Smooth muscle cell (in vitro differentiated cells): ENCODE measurements at regions not wholly inside any gene's neighbourhood (a gene's known extent, or its start where the extent isn't known, plus 50 kb on each side); places are given as distances from the start of the nearest gene placed in this dataset.

Source experiments
- DNase-seq: peaks from one replicate; lab custom pipeline; 2025; ENCODE audit not compliant: unreplicated experiment; lab: John Stamatoyannopoulos, UW
- H2AFZ ChIP-seq: fragments of 200-600 bp; sonication (generic); 2 replicates; pipeline ENCODE4 v1.6.0; 2016; ENCODE audit warnings: antibody characterized with exemption, low read depth, mild to moderate bottlenecking
- H3F3A ChIP-seq: fragments of 200-600 bp; sonication (generic); 2 replicates; pipeline ENCODE4 v1.6.0; 2017; ENCODE audit warnings: antibody characterized with exemption, low read depth
- H3K27ac ChIP-seq: fragments of 200-600 bp; sonication (generic); 2 replicates; pipeline ENCODE4 v1.5.1; 2016; ENCODE audit warnings: low read depth, mild to moderate bottlenecking
- H3K27me3 ChIP-seq: fragments of 200-600 bp; sonication (generic); 2 replicates; pipeline ENCODE4 v1.6.1; 2016; ENCODE audit warnings: low read depth, mild to moderate bottlenecking
- H3K36me3 ChIP-seq: fragments of 200-600 bp; sonication (generic); 2 replicates; pipeline ENCODE4 v1.5.1; 2016; ENCODE audit warnings: low read depth
- H3K4me1 ChIP-seq: fragments of 200-600 bp; sonication (generic); 2 replicates; pipeline ENCODE4 v1.5.1; 2016; ENCODE audit warnings: low read depth
- H3K4me2 ChIP-seq: fragments of 200-600 bp; sonication (generic); 2 replicates; pipeline ENCODE4 v1.6.0; 2016; ENCODE audit warnings: mild to moderate bottlenecking
- H3K4me3 ChIP-seq: fragments of 200-600 bp; sonication (generic); 2 replicates; pipeline ENCODE4 v1.5.1; 2016; ENCODE audit warnings: mild to moderate bottlenecking
- H3K79me2 ChIP-seq: fragments of 200-600 bp; sonication (generic); 2 replicates; pipeline ENCODE4 v1.6.0; 2016; ENCODE audit warnings: low read depth, mild to moderate bottlenecking
- H3K9ac ChIP-seq: fragments of 200-600 bp; sonication (generic); 2 replicates; pipeline ENCODE4 v1.6.0; 2016; ENCODE audit warnings: low read depth
- H3K9me3 ChIP-seq: fragments of 200-600 bp; sonication (generic); replicated peaks from 2 replicates; pipeline ENCODE4 v1.5.1; 2016; ENCODE audit warnings: low read depth
- H4K20me1 ChIP-seq: fragments of 200-600 bp; sonication (generic); 2 replicates; pipeline ENCODE4 v1.6.0; 2016; ENCODE audit warnings: low read depth
- CTCF ChIP-seq: fragments of 200-600 bp; sonication (generic); IDR thresholded peaks from 2 replicates; pipeline ENCODE4 v1.5.1; 2017; ENCODE audit warnings: borderline replicate concordance, mild to moderate bottlenecking, antibody characterized with exemption; ENCODE audit not compliant: insufficient read depth, poor library complexity, severe bottlenecking
- WGBS: methylation state at CpG from one replicate; pipeline ENCODE4 v1.1.7; 2016; ENCODE audit warnings: low lambda C conversion rate; 5-methylcytosine and 5-hydroxymethylcytosine counted together

GRCh38 chr2:9789371-9789770 lies 53.9 kb upstream of the TAF1B start:
- Histone ChIP-seq H3K4me1 (no peaks in the 10 kb centered on the region), H3K27me3 (no peaks in the 10 kb centered on the region), H3K9ac (no peak overlapping the region), H3K4me2 (no peak overlapping the region), H3K9me3 (no peaks in the 10 kb centered on the region), H2AFZ (no peak overlapping the region), H3F3A (no peaks in the 10 kb centered on the region), H3K79me2 (no peaks in the 10 kb centered on the region), H3K27ac (no peak overlapping the region), H3K36me3 (no peaks in the 10 kb centered on the region), H3K4me3 (no peak overlapping the region), H4K20me1 (no peaks in the 10 kb centered on the region)
- DNase-seq, result no peak
- 90% methylated on average over 10 of the region's 10 CpGs for WGBS
- no peak for TF ChIP-seq CTCF

DNA sequence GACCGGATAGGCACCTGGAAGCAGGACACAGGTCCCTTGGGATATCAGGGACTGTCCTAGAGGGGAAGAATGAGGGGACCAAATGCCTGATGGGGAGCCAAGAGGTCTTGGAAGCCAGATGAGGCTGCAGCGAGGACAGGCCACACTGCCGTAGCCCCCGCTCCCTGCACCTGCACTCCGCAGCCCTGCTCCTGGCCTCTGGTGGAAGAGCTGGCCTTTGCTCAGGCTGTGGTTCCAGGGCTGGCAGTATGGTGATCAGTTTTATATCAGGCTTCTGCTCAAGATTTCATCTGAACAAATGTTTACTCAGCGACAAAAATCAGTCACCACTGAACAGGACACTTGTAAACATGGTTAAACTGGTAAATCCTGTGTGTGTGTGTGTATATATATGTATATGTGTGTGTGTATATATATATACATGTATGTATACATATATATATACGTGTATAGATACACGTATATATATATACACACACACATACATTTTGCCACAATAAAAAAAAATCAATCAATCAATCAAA lies 52.5 kb upstream of the TAF1B start:
- Histone ChIP-seq H3K27me3 (no peaks in the 10 kb centered on the region), H3F3A (no peaks in the 10 kb centered on the region), H3K27ac (no peak overlapping the region), H2AFZ (no peak overlapping the region), H4K20me1 (no peaks in the 10 kb centered on the region), H3K4me2 (no peak overlapping the region), H3K79me2 (no peaks in the 10 kb centered on the region), H3K4me1 (no peaks in the 10 kb centered on the region), H3K9me3 (no peaks in the 10 kb centered on the region), H3K9ac (no peak overlapping the region), H3K4me3 (no peak overlapping the region), H3K36me3 (no peaks in the 10 kb centered on the region)
- DNase-seq, result no peak
- 98% methylated on average over 8 of the region's 8 CpGs for WGBS
- no peak for TF ChIP-seq CTCF

GRCh38 chr2:9791711-9792110 lies 51.6 kb upstream of the TAF1B start:
- 86% methylated on average over 4 of the region's 4 CpGs for WGBS
- no peaks in the 10 kb centered on the region for H3K27me3 ChIP-seq

More at GRCh38 chr2:9791711-9792110, 51.6 kb upstream of the TAF1B start:
- H3K9me3 ChIP-seq, result no peaks in the 10 kb centered on the region
- no peaks in the 10 kb centered on the region for H3K4me1 ChIP-seq
- H3K79me2 ChIP-seq, result no peaks in the 10 kb centered on the region
- H3F3A ChIP-seq, result no peaks in the 10 kb centered on the region
- H2AFZ ChIP-seq, result no peak overlapping the region
- H3K9ac ChIP-seq, result no peak overlapping the region
- H3K36me3 ChIP-seq, result no peaks in the 10 kb centered on the region
- H3K4me2 ChIP-seq, result no peak overlapping the region
- TF ChIP-seq CTCF, result no peak
- H3K27ac ChIP-seq, result no peak overlapping the region
- no peak overlapping the region for H3K4me3 ChIP-seq
- no peak for DNase-seq
- H4K20me1 ChIP-seq, result no peaks in the 10 kb centered on the region
